Heart left ventricle (tissue), 16 donors: ENCODE measurements at regions not wholly inside any gene's neighbourhood (a gene's known extent, or its start where the extent isn't known, plus 50 kb on each side); places are given as distances from the start of the nearest gene placed in this dataset.

ENCODE experiments used
- ATAC-seq, 4 donors: fragments of 200-7000 bp; cut with Tn5 transposase; one replicate each; pipeline ENCODE4 v1.9.1; 2020 to 2022; ENCODE audit warnings: moderate library complexity in 4 of 4, mild to moderate bottlenecking in 3 of 4, moderate number of reproducible peaks in 1 of 4
- DNase-seq, 5 donors: peaks; one replicate each; pipeline ENCODE4 v3.0.0-alpha.2; 2020
- H3K27ac ChIP-seq, 12 donors: fragments of 200-600 bp; sonication (generic) in 4 of 12; one replicate each; pipeline versions ENCODE4 v1.5.0 to v1.8.0; 2016 to 2022; ENCODE audit warnings: mild to moderate bottlenecking in 2 of 12
- H3K27me3 ChIP-seq, 9 donors: fragments of 200-600 bp; sonication (generic) in 2 of 9; one replicate each; pipeline versions ENCODE4 v1.5.1 to v1.8.0; 2016 to 2022; ENCODE audit warnings: mild to moderate bottlenecking in 3 of 9
- H3K36me3 ChIP-seq, 9 donors: fragments of 200-600 bp; sonication (generic) in 2 of 9; one replicate each; pipeline versions ENCODE4 v1.5.0 to v1.8.0; 2018 to 2022; ENCODE audit warnings: mild to moderate bottlenecking in 2 of 9
- H3K4me1 ChIP-seq, 12 donors: fragments of 200-600 bp; sonication (generic) in 4 of 12; one replicate each; pipeline versions ENCODE4 v1.5.0 to v1.8.0; 2016 to 2022; ENCODE audit warnings: mild to moderate bottlenecking in 3 of 12
- H3K4me3 ChIP-seq, 12 donors: fragments of 200-600 bp; sonication (generic) in 4 of 12; one replicate each; pipeline versions ENCODE4 v1.5.0 to v1.8.0; 2017 to 2022; ENCODE audit warnings: mild to moderate bottlenecking in 9 of 12, moderate library complexity in 4 of 12
- H3K9me3 ChIP-seq, 12 donors: fragments of 200-600 bp; sonication (generic) in 4 of 12; one replicate each; pipeline versions ENCODE4 v1.5.0 to v1.8.0; 2016 to 2022; ENCODE audit warnings: mild to moderate bottlenecking in 1 of 12
- POLR2A ChIP-seq, 2 donors: fragments of 450-650 bp; IDR thresholded peaks; one replicate each; pipeline ENCODE4 v1.6.1; 2017; ENCODE audit warnings: antibody characterized with exemption in 2 of 2, mild to moderate bottlenecking in 2 of 2, moderate library complexity in 2 of 2
- WGBS, 4 donors: extraction: QIAGEN DNeasy Blood & Tissue Kit in 2 of 4; methylation state at CpG; one replicate each; pipeline versions ENCODE4 v1.1.5 to v1.1.7; 2013 to 2018; 5-methylcytosine and 5-hydroxymethylcytosine counted together
- intact Hi-C, 10 donors: fragments of 100-400 bp; cut with DNase I; formaldehyde crosslinking; loops; one replicate each; pipeline versions ENCODE4 v1.11.1 to v1.14.2; 2022
- TF ChIP-seq, protein P1 (sequence below), 12 donors: fragments of 200-600 bp; sonication (generic) in 4 of 12; IDR thresholded peaks; one replicate each; pipeline versions ENCODE4 v1.5.0 to v1.8.0; 2018 to 2022; ENCODE audit warnings: antibody characterized with exemption in 12 of 12, mild to moderate bottlenecking in 5 of 12
- donor health status: ischemic (EF 13 %, LVEDD 7.1; RV severe dilation, severe dysfunction).
- donor health status: healthy with polysubstance abuse.
- donor health status: DM: no; HTN: yes; CAD: no.
- donor health status: DM: no; HTN: no; CAD: no.
- donor health status: ischemic (EF 25% LVEDD 6.9; RV normal size, moderate dysfunction).
- donor health status: ischemic (EF 25% LVEDD 5.7; RV mildly dilated, moderate dysfunction).
- donor health status: healthy.
- donor health status: DM: yes; HTN: yes; CAD: no.
- donor health status: ischemic (EF 35%, LVEDD 5.7; RV mildly dilated, moderate dysfunction).
- donor health status: nonischemic (EF 11% LVEDD 7.7; RV severe dilation, severe dysfunction).
- donor health status: DM: yes; HTN: yes; CAD: no.
- donor health status: PGD.
- donor health status: ischemic (EF 29% LVEDD 5.4; RV normal size, mild dysfunction).
- donor health status: nonischemic (EF 23%, LVEDD 6.1; RV moderate dilation, normal function).

DNA sequence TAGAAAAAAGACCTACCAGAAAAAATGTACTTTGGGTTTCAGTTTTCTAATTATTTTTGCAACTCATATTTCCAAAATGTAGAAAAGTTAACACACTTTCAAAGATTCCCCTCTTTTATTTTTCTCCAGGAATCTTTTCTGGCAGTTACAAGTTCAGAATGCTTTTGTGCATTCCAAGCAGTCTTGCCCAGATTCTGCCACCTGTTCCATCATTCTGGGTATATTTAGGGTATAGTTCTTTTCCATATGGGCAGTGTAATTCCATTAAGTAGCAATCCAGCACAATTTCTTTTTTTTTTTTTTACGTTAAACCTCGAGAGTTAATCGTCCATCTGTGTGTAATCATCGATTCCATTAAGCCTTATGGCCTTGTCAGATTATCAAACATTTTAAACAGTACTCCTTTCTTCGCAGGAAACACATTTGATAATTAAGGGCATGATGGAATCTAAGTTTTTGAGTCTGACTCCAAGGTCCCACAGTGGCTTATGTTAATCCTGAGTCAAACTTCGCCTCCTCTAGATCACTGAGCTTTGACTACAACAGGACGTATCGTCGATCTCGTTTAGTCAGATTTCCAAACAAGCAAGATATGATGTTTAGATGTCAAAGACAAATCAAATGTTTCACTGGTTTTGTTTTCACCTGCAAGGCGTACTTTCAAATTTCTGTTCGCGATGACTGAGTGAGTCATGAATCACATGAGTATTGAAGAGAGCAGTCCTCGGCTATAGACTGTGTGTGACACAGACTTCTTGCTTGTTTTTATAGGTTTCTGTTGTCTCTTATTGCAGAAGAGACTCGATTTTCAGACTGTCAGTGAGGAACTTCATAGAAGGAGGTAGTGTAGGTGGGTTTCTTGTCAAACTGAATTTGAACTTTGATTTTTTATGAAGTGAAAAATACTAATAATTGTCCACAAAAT lies 118.9 kb upstream of the GK2 start:
- WGBS, 4 donors, result 87 to 90% (median 89%) methylated on average over 15 of the region's 15 CpGs
- DNase-seq (no peak), ATAC-seq (no peak)
- no peak overlapping the region for H3K27ac ChIP-seq
- intact Hi-C loops, result no loop called here
- no peak overlapping the region for H3K4me3 ChIP-seq
- H3K4me1 ChIP-seq, result peaks cover 0 to 7% (median 0%) of the 10 kb centered on the region in 12 donors
- no peak for TF ChIP-seq POLR2A (IDR thresholded peaks at IDR 0.05)
- TF ChIP-seq, protein P1, sequence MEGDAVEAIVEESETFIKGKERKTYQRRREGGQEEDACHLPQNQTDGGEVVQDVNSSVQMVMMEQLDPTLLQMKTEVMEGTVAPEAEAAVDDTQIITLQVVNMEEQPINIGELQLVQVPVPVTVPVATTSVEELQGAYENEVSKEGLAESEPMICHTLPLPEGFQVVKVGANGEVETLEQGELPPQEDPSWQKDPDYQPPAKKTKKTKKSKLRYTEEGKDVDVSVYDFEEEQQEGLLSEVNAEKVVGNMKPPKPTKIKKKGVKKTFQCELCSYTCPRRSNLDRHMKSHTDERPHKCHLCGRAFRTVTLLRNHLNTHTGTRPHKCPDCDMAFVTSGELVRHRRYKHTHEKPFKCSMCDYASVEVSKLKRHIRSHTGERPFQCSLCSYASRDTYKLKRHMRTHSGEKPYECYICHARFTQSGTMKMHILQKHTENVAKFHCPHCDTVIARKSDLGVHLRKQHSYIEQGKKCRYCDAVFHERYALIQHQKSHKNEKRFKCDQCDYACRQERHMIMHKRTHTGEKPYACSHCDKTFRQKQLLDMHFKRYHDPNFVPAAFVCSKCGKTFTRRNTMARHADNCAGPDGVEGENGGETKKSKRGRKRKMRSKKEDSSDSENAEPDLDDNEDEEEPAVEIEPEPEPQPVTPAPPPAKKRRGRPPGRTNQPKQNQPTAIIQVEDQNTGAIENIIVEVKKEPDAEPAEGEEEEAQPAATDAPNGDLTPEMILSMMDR (IDR thresholded peaks at IDR 0.05), result no peak
- H3K36me3 ChIP-seq, result no peaks in the 10 kb centered on the region
- peaks cover 0 to 5% (median 0%) of the 10 kb centered on the region in 12 donors for H3K9me3 ChIP-seq
- no peaks in the 10 kb centered on the region for H3K27me3 ChIP-seq

DNA sequence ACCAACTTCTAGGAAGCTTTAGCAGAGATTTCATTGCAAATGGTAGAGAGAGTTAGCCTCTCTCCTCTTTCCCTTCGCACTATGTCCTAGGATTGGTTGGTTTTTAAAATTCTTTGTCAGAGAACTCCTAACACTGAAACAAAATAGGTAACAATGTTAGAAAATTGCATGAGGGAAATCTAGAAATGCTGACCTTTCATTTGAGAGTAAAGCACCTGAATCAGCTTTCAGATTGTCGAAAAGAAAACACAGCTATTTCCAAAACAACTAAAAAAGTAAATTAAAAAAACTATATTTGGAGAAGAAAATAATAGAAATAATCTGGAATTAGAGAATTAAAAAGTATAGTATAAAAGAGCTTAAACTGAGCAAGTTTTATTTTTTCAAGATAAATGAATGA lies 108.1 kb upstream of the GK2 start:
- Histone ChIP-seq H3K9me3 (peaks cover 0 to 2% (median 0%) of the 10 kb centered on the region in 12 donors), H3K27me3 (no peaks in the 10 kb centered on the region), H3K27ac (no peak overlapping the region), H3K36me3 (no peaks in the 10 kb centered on the region), H3K4me1 (peaks cover 0 to 17% (median 4%) of the 10 kb centered on the region in 12 donors), H3K4me3 (no peak overlapping the region)
- TF ChIP-seq, protein P1 (IDR thresholded peaks at IDR 0.05), result no peak
- no peak for TF ChIP-seq POLR2A (IDR thresholded peaks at IDR 0.05)
- no peak for ATAC-seq
- DNase-seq, result no peak
- 88 to 96% (median 89%) methylated on average over 2 of the region's 2 CpGs for WGBS, 4 donors
- intact Hi-C loops, result no loop called here

DNA sequence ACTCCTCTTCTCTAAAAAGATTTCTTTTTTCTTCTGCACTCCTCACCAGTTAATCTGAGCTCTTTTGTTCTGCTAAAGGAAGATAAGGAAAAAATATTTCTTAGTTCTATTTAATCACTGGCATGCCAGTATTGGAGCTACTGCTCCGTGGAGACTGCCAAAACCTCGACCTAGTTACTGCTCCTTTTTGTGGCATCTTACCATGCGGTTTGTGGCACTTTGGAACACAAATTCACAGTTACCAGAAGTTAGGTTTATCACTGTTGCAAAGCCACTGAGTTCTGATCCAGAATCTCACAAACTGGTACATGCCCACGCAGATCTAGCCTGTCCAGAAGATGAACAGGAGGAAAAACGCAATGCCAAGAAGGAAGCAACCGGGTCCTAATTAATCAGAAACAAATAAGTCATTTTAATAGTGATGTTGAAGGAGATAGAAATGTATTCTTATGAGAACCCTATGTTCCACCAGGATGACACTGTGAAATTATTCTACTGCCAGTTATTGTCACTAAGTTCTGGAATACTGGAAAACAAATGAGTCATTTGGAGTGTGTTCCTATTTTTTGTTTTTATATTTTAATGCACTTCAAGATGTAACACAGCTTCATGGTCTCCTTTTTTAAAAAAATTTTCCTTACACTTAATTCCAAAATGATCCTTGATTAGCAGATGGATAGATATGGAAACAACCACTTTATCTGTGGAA lies 106.7 kb upstream of the GK2 start:
- ATAC-seq, result peak in 1 of 4 donors; percentile 26
- no peak overlapping the region for H3K4me3 ChIP-seq

More for the DNA sequence above, 106.7 kb upstream of the GK2 start:
- no peaks in the 10 kb centered on the region for H3K36me3 ChIP-seq
- WGBS, 4 donors, result 36 to 54% (median 47%) methylated on average over 6 of the region's 6 CpGs
- no peak for DNase-seq
- H3K4me1 ChIP-seq, result peaks cover 0 to 17% (median 4%) of the 10 kb centered on the region in 12 donors
- H3K27ac ChIP-seq, result peak overlapping the region in 3 of 12 donors; percentile 14 to 28 (median 19)
- peaks cover 0 to 2% (median 0%) of the 10 kb centered on the region in 12 donors for H3K9me3 ChIP-seq
- no peak for TF ChIP-seq POLR2A (IDR thresholded peaks at IDR 0.05)
- TF ChIP-seq, protein P1 (IDR thresholded peaks at IDR 0.05), result no peak
- no peaks in the 10 kb centered on the region for H3K27me3 ChIP-seq
- intact Hi-C loops, result no loop called here
